ENCODE measurements at regions not wholly inside any gene's neighbourhood (a gene's known extent, or its start where the extent isn't known, plus 50 kb on each side); places are given as distances from the start of the nearest gene placed in this dataset.

DNA sequence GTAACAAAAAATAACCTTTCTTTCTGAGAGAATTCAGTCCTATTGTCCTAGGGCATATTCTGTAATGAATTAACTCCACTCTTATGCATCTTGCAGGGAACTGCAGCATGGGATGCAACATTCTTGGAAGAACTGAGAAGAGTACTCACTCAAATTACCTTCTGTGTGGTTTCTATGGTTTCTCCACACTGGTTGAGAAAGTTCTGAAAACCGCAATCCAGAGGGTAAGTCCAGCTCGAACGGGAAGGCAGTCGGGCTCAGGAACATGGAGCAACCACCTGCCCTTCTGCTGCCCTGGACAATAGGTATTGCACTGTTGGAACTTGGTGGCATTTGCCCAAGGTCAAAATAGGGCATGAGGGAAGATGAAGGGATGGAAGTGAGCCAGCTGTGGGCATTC, 59.6 kb upstream of the CDK13 start:
- TF ChIP-seq POLR2AphosphoS5 (IDR thresholded peaks at IDR 0.05; ENCODE audit: low read depth, low read length) (no peak), TCF7L2 (IDR thresholded peaks at IDR 0.05; ENCODE audit: low read depth, low read length) (no peak), SIN3A (IDR thresholded peaks at IDR 0.05; ENCODE audit: borderline replicate concordance, insufficient read depth, low read depth, low read length) (no peak)
- TF ChIP-seq, protein P1, sequence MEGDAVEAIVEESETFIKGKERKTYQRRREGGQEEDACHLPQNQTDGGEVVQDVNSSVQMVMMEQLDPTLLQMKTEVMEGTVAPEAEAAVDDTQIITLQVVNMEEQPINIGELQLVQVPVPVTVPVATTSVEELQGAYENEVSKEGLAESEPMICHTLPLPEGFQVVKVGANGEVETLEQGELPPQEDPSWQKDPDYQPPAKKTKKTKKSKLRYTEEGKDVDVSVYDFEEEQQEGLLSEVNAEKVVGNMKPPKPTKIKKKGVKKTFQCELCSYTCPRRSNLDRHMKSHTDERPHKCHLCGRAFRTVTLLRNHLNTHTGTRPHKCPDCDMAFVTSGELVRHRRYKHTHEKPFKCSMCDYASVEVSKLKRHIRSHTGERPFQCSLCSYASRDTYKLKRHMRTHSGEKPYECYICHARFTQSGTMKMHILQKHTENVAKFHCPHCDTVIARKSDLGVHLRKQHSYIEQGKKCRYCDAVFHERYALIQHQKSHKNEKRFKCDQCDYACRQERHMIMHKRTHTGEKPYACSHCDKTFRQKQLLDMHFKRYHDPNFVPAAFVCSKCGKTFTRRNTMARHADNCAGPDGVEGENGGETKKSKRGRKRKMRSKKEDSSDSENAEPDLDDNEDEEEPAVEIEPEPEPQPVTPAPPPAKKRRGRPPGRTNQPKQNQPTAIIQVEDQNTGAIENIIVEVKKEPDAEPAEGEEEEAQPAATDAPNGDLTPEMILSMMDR (IDR thresholded peaks at IDR 0.05), result no peak
- TF ChIP-seq, protein P2, sequence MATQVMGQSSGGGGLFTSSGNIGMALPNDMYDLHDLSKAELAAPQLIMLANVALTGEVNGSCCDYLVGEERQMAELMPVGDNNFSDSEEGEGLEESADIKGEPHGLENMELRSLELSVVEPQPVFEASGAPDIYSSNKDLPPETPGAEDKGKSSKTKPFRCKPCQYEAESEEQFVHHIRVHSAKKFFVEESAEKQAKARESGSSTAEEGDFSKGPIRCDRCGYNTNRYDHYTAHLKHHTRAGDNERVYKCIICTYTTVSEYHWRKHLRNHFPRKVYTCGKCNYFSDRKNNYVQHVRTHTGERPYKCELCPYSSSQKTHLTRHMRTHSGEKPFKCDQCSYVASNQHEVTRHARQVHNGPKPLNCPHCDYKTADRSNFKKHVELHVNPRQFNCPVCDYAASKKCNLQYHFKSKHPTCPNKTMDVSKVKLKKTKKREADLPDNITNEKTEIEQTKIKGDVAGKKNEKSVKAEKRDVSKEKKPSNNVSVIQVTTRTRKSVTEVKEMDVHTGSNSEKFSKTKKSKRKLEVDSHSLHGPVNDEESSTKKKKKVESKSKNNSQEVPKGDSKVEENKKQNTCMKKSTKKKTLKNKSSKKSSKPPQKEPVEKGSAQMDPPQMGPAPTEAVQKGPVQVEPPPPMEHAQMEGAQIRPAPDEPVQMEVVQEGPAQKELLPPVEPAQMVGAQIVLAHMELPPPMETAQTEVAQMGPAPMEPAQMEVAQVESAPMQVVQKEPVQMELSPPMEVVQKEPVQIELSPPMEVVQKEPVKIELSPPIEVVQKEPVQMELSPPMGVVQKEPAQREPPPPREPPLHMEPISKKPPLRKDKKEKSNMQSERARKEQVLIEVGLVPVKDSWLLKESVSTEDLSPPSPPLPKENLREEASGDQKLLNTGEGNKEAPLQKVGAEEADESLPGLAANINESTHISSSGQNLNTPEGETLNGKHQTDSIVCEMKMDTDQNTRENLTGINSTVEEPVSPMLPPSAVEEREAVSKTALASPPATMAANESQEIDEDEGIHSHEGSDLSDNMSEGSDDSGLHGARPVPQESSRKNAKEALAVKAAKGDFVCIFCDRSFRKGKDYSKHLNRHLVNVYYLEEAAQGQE (IDR thresholded peaks at IDR 0.05; ENCODE audit: insufficient read depth in 1 of 2, low read depth in 2 of 2, low read length in 1 of 2), result no peak
- in situ Hi-C loops (cut with HindIII; ENCODE audit: low pct_unique_long_range_greater_than_20kb, low sequenced_read_pairs), result no loop called here

DNA sequence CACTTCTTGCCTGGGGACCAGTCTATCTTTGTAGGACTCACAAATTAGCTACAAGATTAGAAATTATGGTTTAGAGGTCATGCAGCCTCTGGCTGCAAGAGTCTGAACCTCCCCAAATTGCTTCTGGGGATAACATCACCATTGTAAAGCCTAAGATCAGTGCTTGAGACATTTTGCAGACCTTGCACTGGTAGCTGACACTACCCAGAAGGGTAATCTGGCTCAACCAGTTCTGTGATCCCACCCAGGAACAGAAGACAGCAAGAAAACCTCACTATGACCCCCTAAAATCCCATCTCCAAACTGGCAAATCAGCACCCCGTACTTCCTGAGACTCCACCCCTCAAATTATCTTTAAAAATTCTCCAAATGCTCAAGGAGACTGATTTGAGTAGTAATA, 58.2 kb upstream of the CDK13 start:
- POLR2A ChIA-PET, result no interaction called here
- in situ Hi-C loops (cut with HindIII; ENCODE audit: low pct_unique_long_range_greater_than_20kb, low sequenced_read_pairs), result no loop called here

More for the DNA sequence above, 59.6 kb upstream of the CDK13 start:
- no peaks in the 10 kb centered on the region for H3K36me3 ChIP-seq (ENCODE audit: control insufficient read depth, insufficient read depth, low read length)
- POLR2A ChIA-PET, result interaction anchor here (0.7 kb wide), 1 partner anchor 308 kb away, joined by 3 read pairs; no protein-coding TSS in a partner anchor
- CTCF ChIA-PET, result no interaction called here
- no peaks in the 10 kb centered on the region for H3K9me3 ChIP-seq (ENCODE audit: control insufficient read depth, insufficient read depth, low read depth, low read length)
- no peak overlapping the region for H3K4me3 ChIP-seq (ENCODE audit: low read depth in 2 of 2, low read length in 2 of 2)
- DNase-seq (ENCODE audit: low read depth, low spot score), result no peak
- intact Hi-C loops (cut with micrococcal nuclease; ENCODE audit: unreplicated experiment), result no loop called here
- H3K27me3 ChIP-seq (ENCODE audit: control insufficient read depth, insufficient read depth, low read length), result no peaks in the 10 kb centered on the region
- BruUV-seq (replicated peaks), result no TSS peak
- no peaks in the 10 kb centered on the region for H3K4me1 ChIP-seq (ENCODE audit: control insufficient read depth, insufficient read depth, low read length)
- H3K27ac ChIP-seq (ENCODE audit: low read length), result no peak overlapping the region
- ATAC-seq, result no peak

More for the DNA sequence above, 58.2 kb upstream of the CDK13 start:
- CTCF ChIA-PET, result interaction anchor here (1.0 kb wide), 1 partner anchor 160 kb away, joined by 3 read pairs; no protein-coding TSS in a partner anchor
- TF ChIP-seq TCF7L2 (IDR thresholded peaks at IDR 0.05; ENCODE audit: low read depth, low read length), result no peak
- TF ChIP-seq SIN3A (IDR thresholded peaks at IDR 0.05; ENCODE audit: borderline replicate concordance, insufficient read depth, low read depth, low read length), result no peak
- TF ChIP-seq, protein P1 (IDR thresholded peaks at IDR 0.05), result no peak
- no peak for TF ChIP-seq POLR2AphosphoS5 (IDR thresholded peaks at IDR 0.05; ENCODE audit: low read depth, low read length)
- TF ChIP-seq, protein P2 (IDR thresholded peaks at IDR 0.05; ENCODE audit: insufficient read depth in 1 of 2, low read depth in 2 of 2, low read length in 1 of 2), result no peak
- DNase-seq (ENCODE audit: low read depth, low spot score) (no peak), ATAC-seq (no peak)
- intact Hi-C loops (cut with micrococcal nuclease; ENCODE audit: unreplicated experiment), result no loop called here
- Histone ChIP-seq H3K9me3 (ENCODE audit: control insufficient read depth, insufficient read depth, low read depth, low read length) (no peaks in the 10 kb centered on the region), H3K4me3 (ENCODE audit: low read depth in 2 of 2, low read length in 2 of 2) (no peak overlapping the region), H3K36me3 (ENCODE audit: control insufficient read depth, insufficient read depth, low read length) (no peaks in the 10 kb centered on the region), H3K27ac (ENCODE audit: low read length) (no peak overlapping the region), H3K4me1 (ENCODE audit: control insufficient read depth, insufficient read depth, low read length) (no peaks in the 10 kb centered on the region), H3K27me3 (ENCODE audit: control insufficient read depth, insufficient read depth, low read length) (no peaks in the 10 kb centered on the region)
- BruUV-seq (replicated peaks), result no TSS peak

Data from Panc1 (cell line).